ENCODE measurements at regions not wholly inside any gene's neighbourhood (a gene's known extent, or its start where the extent isn't known, plus 50 kb on each side); places are given as distances from the start of the nearest gene placed in this dataset.
"Not testable (repeated sequence)": the region's sequence is repeated elsewhere in the genome, so short reads cannot be mapped to it uniquely, and the experiment has no call there.

DNA sequence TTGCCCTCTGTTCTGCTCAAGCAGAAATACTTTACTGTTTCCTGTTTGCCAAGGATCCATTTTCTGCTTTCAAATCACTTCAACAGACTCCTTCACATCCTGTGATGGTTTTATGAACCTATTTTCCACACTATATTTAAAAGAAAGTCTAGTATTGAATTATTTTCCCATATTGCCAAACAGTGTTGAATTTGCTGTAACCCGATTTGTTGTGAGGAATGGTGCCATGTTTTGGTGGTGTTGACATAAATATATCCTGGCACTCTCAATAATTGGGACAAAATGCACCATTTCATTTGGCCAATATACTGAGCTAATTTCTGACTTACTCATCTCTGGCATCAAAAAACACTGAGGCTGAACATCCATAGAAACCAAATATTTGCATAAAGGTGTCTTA lies 615.4 kb upstream of the SEMA3D start:
- Histone ChIP-seq H3K4me1 (ENCODE audit: insufficient read depth, poor library complexity, severe bottlenecking) (no peaks in the 10 kb centered on the region), H3K9me3 (ENCODE audit: severe bottlenecking) (no peaks in the 10 kb centered on the region), H3K27ac (ENCODE audit: poor library complexity, severe bottlenecking) (no peak overlapping the region), H3K4me3 (ENCODE audit: severe bottlenecking) (no peak overlapping the region), H3K27me3 (ENCODE audit: insufficient read depth, poor library complexity, severe bottlenecking) (no peaks in the 10 kb centered on the region), H3K36me3 (ENCODE audit: low read depth) (no peaks in the 10 kb centered on the region)
- DNase-seq (ENCODE audit: low spot score) (no peak), ATAC-seq (ENCODE audit: low read depth) (no peak)
- TF ChIP-seq, protein P1, sequence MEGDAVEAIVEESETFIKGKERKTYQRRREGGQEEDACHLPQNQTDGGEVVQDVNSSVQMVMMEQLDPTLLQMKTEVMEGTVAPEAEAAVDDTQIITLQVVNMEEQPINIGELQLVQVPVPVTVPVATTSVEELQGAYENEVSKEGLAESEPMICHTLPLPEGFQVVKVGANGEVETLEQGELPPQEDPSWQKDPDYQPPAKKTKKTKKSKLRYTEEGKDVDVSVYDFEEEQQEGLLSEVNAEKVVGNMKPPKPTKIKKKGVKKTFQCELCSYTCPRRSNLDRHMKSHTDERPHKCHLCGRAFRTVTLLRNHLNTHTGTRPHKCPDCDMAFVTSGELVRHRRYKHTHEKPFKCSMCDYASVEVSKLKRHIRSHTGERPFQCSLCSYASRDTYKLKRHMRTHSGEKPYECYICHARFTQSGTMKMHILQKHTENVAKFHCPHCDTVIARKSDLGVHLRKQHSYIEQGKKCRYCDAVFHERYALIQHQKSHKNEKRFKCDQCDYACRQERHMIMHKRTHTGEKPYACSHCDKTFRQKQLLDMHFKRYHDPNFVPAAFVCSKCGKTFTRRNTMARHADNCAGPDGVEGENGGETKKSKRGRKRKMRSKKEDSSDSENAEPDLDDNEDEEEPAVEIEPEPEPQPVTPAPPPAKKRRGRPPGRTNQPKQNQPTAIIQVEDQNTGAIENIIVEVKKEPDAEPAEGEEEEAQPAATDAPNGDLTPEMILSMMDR (IDR thresholded peaks at IDR 0.05; ENCODE audit: poor library complexity, severe bottlenecking): no peak

DNA sequence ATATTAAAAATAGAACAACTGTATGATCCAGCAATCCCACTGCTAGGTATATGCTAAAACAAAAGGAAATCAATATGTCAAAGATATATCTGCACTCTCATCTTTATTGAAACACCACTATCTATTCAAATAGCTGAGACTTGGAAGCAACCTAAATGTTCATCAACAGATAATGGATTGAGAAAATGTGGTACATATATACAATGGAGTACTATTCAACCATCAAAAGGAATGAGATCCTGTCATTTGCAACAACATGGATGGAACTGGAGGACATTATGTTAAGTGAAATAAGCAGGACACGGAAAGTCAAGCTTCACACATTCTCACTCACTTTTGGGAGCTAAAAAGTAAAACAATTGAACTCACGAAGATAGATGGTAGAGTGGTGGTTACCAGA lies 610.1 kb upstream of the SEMA3D start:
- Histone ChIP-seq H3K36me3 (ENCODE audit: low read depth) (no peaks in the 10 kb centered on the region), H3K9me3 (ENCODE audit: severe bottlenecking) (no peaks in the 10 kb centered on the region), H3K4me3 (ENCODE audit: severe bottlenecking) (no peak overlapping the region), H3K27me3 (ENCODE audit: insufficient read depth, poor library complexity, severe bottlenecking) (no peaks in the 10 kb centered on the region), H3K27ac (ENCODE audit: poor library complexity, severe bottlenecking) (no peak overlapping the region), H3K4me1 (ENCODE audit: insufficient read depth, poor library complexity, severe bottlenecking) (no peaks in the 10 kb centered on the region)
- TF ChIP-seq, protein P1 (IDR thresholded peaks at IDR 0.05; ENCODE audit: poor library complexity, severe bottlenecking): no peak
- ATAC-seq (ENCODE audit: low read depth) (no peak), DNase-seq (ENCODE audit: low spot score) (no peak)

DNA sequence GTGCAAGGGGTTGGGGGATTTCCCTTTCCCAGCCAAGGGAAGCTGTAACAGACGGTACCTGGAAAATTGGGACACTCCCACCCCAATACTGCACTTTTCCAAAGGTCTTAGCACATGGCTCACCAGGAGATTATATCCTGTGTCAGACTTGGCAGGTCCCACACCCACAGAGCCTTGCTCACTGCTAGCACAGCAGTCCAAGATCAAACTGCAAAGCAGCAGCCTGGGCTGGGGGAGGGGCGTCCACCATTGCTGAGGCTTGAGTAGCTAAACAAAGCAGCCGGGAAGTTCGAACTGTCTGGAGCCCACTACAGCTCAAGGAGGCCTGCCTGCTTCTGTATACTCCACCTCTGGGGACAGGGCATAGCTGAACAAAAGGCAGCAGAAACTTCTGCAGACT lies 604.2 kb upstream of the SEMA3D start:
- H3K4me3 ChIP-seq (ENCODE audit: severe bottlenecking); ATAC-seq (ENCODE audit: low read depth); H3K27me3 ChIP-seq (ENCODE audit: insufficient read depth, poor library complexity, severe bottlenecking); DNase-seq (ENCODE audit: low spot score); H3K27ac ChIP-seq (ENCODE audit: poor library complexity, severe bottlenecking); H3K4me1 ChIP-seq (ENCODE audit: insufficient read depth, poor library complexity, severe bottlenecking); H3K36me3 ChIP-seq (ENCODE audit: low read depth); H3K9me3 ChIP-seq (ENCODE audit: severe bottlenecking): not testable (repeated sequence)

DNA sequence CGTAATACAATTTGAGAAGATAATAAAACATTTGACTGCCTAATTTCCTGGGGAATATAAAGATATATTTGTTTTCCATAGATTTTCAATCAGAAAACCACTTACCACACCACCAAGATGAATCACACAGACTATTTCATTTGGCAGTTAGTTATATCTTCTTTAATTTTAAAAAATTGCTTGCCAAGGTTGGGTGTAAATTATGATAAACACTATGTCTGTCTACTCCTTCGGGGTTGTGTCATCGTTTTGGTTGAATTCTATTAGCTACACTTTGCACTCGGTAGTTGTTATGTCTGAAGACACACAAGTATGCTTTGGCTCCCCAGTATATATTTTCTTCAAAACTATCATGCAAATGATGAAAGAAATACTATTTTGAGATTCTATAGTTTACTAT lies 594.8 kb upstream of the SEMA3D start:
- H3K27ac ChIP-seq (ENCODE audit: poor library complexity, severe bottlenecking): no peak overlapping the region
- DNase-seq (ENCODE audit: low spot score): no peak
- no peaks in the 10 kb centered on the region for H3K4me1 ChIP-seq (ENCODE audit: insufficient read depth, poor library complexity, severe bottlenecking)
- H3K36me3 ChIP-seq (ENCODE audit: low read depth): no peaks in the 10 kb centered on the region
- no peak for ATAC-seq (ENCODE audit: low read depth)
- TF ChIP-seq, protein P1 (IDR thresholded peaks at IDR 0.05; ENCODE audit: poor library complexity, severe bottlenecking): no peak
- H3K27me3 ChIP-seq (ENCODE audit: insufficient read depth, poor library complexity, severe bottlenecking): no peaks in the 10 kb centered on the region
- H3K9me3 ChIP-seq (ENCODE audit: severe bottlenecking): no peaks in the 10 kb centered on the region
- H3K4me3 ChIP-seq (ENCODE audit: severe bottlenecking): no peak overlapping the region

DNA sequence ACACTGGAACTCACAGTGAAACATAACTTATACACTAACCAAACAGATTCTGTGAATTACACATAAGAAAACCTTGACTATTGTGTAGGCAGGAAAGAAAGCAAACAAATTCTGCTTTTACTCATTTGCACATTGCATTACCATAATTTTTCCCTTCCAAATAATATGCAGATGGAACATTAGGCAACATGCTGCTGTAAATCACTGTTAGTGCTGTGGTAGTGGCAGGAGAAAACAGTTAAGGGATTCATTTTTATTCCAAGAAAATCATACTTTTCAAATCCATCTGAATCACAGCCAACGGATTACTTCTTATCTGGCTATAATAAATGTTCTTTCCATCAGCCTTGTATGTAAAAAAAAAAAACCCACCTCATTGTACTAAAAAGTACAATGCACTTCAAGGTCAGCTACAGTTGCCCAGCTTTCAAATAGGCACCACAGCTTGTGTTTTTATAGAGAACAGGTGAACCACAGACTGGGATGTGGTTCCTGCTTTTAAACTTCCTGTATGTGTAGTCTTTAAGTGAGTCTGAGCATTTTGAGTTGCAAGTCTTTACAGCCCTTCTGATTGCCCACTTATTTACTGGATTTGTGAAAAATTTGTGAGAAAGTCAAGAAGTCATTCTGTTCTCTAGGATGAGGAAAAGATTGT lies 590.0 kb upstream of the SEMA3D start:
- Histone ChIP-seq H3K27ac (ENCODE audit: poor library complexity, severe bottlenecking) (no peak overlapping the region), H3K9me3 (ENCODE audit: severe bottlenecking) (no peaks in the 10 kb centered on the region), H3K4me1 (ENCODE audit: insufficient read depth, poor library complexity, severe bottlenecking) (no peaks in the 10 kb centered on the region), H3K36me3 (ENCODE audit: low read depth) (no peaks in the 10 kb centered on the region), H3K4me3 (ENCODE audit: severe bottlenecking) (no peak overlapping the region), H3K27me3 (ENCODE audit: insufficient read depth, poor library complexity, severe bottlenecking) (no peaks in the 10 kb centered on the region)
- ATAC-seq (ENCODE audit: low read depth) (no peak), DNase-seq (ENCODE audit: low spot score) (no peak)
- TF ChIP-seq, protein P1 (IDR thresholded peaks at IDR 0.05; ENCODE audit: poor library complexity, severe bottlenecking): no peak

Data from RWPE2 (cell line).